ENCODE measurements at regions not wholly inside any gene's neighbourhood (a gene's known extent, or its start where the extent isn't known, plus 50 kb on each side); places are given as distances from the start of the nearest gene placed in this dataset.
"Not testable (repeated sequence)": the region's sequence is repeated elsewhere in the genome, so short reads cannot be mapped to it uniquely, and the experiment has no call there.

DNA sequence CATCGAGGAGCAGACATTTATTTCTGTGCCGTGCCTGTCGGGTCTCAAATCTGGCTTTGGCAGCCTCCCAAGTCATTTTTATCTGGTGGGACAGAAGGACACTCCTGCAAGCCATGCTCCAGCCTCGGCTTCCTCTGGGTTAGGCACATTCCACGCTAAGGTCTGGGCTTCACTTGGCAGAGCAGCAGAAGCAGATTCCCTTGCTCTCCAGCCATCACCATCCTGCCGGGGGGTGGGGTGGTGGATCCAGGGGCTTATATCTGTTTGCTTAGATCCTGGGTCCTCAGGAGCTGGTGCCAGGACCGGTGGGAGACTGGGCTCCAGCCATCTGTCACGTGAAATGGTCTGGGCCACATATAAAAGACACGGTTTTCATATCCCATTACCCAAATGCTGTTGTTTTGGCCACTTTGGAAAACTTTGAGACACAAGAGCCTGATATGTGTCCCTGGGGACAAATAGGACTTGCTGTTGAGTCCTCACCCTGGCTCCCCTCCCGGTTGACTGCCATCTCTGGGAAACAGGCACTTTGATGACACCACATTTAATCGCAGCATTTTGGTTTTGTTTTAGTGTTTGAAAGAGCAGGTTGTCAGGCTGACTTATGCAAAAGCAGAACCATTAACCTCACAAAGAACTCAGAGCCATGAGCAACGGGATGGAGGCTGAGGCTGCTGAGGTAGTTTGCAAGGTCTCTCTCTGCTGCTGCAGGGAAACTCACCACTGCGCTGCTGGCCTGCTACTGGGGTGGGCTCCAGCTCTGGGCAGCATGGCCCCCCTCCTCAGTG is 69.6 kb upstream of the PRMT8 start (continued):
- TF ChIP-seq, protein P1, sequence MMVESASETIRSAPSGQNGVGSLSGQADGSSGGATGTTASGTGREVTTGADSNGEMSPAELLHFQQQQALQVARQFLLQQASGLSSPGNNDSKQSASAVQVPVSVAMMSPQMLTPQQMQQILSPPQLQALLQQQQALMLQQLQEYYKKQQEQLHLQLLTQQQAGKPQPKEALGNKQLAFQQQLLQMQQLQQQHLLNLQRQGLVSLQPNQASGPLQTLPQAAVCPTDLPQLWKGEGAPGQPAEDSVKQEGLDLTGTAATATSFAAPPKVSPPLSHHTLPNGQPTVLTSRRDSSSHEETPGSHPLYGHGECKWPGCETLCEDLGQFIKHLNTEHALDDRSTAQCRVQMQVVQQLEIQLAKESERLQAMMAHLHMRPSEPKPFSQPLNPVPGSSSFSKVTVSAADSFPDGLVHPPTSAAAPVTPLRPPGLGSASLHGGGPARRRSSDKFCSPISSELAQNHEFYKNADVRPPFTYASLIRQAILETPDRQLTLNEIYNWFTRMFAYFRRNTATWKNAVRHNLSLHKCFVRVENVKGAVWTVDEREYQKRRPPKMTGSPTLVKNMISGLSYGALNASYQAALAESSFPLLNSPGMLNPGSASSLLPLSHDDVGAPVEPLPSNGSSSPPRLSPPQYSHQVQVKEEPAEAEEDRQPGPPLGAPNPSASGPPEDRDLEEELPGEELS (CRISPR knock-in tag; IDR thresholded peaks at IDR 0.05), result no peak
- TF ChIP-seq, protein P2, sequence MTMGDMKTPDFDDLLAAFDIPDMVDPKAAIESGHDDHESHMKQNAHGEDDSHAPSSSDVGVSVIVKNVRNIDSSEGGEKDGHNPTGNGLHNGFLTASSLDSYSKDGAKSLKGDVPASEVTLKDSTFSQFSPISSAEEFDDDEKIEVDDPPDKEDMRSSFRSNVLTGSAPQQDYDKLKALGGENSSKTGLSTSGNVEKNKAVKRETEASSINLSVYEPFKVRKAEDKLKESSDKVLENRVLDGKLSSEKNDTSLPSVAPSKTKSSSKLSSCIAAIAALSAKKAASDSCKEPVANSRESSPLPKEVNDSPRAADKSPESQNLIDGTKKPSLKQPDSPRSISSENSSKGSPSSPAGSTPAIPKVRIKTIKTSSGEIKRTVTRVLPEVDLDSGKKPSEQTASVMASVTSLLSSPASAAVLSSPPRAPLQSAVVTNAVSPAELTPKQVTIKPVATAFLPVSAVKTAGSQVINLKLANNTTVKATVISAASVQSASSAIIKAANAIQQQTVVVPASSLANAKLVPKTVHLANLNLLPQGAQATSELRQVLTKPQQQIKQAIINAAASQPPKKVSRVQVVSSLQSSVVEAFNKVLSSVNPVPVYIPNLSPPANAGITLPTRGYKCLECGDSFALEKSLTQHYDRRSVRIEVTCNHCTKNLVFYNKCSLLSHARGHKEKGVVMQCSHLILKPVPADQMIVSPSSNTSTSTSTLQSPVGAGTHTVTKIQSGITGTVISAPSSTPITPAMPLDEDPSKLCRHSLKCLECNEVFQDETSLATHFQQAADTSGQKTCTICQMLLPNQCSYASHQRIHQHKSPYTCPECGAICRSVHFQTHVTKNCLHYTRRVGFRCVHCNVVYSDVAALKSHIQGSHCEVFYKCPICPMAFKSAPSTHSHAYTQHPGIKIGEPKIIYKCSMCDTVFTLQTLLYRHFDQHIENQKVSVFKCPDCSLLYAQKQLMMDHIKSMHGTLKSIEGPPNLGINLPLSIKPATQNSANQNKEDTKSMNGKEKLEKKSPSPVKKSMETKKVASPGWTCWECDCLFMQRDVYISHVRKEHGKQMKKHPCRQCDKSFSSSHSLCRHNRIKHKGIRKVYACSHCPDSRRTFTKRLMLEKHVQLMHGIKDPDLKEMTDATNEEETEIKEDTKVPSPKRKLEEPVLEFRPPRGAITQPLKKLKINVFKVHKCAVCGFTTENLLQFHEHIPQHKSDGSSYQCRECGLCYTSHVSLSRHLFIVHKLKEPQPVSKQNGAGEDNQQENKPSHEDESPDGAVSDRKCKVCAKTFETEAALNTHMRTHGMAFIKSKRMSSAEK (CRISPR knock-in tag; IDR thresholded peaks at IDR 0.05; ENCODE audit: borderline replicate concordance), result no peak
- no peak for TF ChIP-seq GTF2I (CRISPR knock-in tag; conservative IDR thresholded peaks at IDR 0.05)
- TF ChIP-seq ZBTB21 (CRISPR knock-in tag; IDR thresholded peaks at IDR 0.05; ENCODE audit: borderline replicate concordance), result no peak
- no peak for TF ChIP-seq NR1H2 (CRISPR knock-in tag; IDR thresholded peaks at IDR 0.05)
- TF ChIP-seq GABPB1 (CRISPR knock-in tag; IDR thresholded peaks at IDR 0.05), result no peak
- TF ChIP-seq, protein P3, sequence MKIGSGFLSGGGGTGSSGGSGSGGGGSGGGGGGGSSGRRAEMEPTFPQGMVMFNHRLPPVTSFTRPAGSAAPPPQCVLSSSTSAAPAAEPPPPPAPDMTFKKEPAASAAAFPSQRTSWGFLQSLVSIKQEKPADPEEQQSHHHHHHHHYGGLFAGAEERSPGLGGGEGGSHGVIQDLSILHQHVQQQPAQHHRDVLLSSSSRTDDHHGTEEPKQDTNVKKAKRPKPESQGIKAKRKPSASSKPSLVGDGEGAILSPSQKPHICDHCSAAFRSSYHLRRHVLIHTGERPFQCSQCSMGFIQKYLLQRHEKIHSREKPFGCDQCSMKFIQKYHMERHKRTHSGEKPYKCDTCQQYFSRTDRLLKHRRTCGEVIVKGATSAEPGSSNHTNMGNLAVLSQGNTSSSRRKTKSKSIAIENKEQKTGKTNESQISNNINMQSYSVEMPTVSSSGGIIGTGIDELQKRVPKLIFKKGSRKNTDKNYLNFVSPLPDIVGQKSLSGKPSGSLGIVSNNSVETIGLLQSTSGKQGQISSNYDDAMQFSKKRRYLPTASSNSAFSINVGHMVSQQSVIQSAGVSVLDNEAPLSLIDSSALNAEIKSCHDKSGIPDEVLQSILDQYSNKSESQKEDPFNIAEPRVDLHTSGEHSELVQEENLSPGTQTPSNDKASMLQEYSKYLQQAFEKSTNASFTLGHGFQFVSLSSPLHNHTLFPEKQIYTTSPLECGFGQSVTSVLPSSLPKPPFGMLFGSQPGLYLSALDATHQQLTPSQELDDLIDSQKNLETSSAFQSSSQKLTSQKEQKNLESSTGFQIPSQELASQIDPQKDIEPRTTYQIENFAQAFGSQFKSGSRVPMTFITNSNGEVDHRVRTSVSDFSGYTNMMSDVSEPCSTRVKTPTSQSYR (CRISPR knock-in tag; IDR thresholded peaks at IDR 0.05), result no peak
- TF ChIP-seq, protein P4, sequence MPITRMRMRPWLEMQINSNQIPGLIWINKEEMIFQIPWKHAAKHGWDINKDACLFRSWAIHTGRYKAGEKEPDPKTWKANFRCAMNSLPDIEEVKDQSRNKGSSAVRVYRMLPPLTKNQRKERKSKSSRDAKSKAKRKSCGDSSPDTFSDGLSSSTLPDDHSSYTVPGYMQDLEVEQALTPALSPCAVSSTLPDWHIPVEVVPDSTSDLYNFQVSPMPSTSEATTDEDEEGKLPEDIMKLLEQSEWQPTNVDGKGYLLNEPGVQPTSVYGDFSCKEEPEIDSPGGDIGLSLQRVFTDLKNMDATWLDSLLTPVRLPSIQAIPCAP (CRISPR knock-in tag; IDR thresholded peaks at IDR 0.05), result no peak
- TF ChIP-seq, protein P5, sequence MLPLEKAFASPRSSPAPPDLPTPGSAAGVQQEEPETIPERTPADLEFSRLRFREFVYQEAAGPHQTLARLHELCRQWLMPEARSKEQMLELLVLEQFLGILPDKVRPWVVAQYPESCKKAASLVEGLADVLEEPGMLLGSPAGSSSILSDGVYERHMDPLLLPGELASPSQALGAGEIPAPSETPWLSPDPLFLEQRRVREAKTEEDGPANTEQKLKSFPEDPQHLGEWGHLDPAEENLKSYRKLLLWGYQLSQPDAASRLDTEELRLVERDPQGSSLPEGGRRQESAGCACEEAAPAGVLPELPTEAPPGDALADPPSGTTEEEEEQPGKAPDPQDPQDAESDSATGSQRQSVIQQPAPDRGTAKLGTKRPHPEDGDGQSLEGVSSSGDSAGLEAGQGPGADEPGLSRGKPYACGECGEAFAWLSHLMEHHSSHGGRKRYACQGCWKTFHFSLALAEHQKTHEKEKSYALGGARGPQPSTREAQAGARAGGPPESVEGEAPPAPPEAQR (CRISPR knock-in tag; IDR thresholded peaks at IDR 0.05), result no peak
- TF ChIP-seq, protein P6, sequence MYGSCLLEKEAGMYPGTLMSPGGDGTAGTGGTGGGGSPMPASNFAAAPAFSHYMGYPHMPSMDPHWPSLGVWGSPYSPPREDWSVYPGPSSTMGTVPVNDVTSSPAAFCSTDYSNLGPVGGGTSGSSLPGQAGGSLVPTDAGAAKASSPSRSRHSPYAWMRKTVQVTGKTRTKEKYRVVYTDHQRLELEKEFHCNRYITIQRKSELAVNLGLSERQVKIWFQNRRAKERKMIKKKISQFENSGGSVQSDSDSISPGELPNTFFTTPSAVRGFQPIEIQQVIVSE (CRISPR knock-in tag; IDR thresholded peaks at IDR 0.05; ENCODE audit: borderline replicate concordance), result no peak

DNA sequence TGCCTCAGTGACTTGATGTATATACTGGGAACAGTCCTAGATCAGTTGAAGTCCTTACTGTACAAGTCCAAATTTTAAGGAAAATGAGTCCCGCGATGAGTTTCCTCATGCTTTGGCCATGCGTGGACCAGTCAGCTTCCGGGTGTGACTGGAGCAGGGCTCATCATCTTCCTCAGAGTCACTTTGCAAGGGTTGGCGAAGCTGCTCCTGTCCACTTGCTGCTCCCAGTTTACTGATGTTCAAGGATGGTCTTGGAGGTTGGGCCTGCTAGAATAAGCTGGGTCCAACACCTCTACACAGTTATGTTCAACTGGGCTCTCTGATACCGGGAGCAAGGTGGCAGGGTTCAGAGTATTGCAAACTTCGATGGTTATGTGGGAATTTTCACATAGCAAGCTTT is 66.2 kb upstream of the PRMT8 start:
- Mint-ChIP-seq H3K27me3 (ENCODE audit: low read depth) (peaks cover 40% of the 10 kb centered on the region), H3K9me3 (peaks cover 28% of the 10 kb centered on the region), H3K36me3 (peaks cover 11% of the 10 kb centered on the region; the same call in 1 of the 2 replicates), H3K4me1 (peaks cover 37% of the 10 kb centered on the region)
- DNase-seq (ENCODE audit: low spot score); ATAC-seq; H3K27ac Mint-ChIP-seq; H3K4me3 Mint-ChIP-seq; POLR2A ChIA-PET: not testable (repeated sequence)
- CTCF ChIA-PET, result interaction anchor here (1.4 kb wide), 2 partner anchors 33 to 121 kb away, joined by 3 to 4 read pairs; no protein-coding TSS in a partner anchor

All from WTC11 (cell line).